ENCODE measurements at regions not wholly inside any gene's neighbourhood (a gene's known extent, or its start where the extent isn't known, plus 50 kb on each side); places are given as distances from the start of the nearest gene placed in this dataset.
"Not testable (repeated sequence)": the region's sequence is repeated elsewhere in the genome, so short reads cannot be mapped to it uniquely, and the experiment has no call there.

DNA sequence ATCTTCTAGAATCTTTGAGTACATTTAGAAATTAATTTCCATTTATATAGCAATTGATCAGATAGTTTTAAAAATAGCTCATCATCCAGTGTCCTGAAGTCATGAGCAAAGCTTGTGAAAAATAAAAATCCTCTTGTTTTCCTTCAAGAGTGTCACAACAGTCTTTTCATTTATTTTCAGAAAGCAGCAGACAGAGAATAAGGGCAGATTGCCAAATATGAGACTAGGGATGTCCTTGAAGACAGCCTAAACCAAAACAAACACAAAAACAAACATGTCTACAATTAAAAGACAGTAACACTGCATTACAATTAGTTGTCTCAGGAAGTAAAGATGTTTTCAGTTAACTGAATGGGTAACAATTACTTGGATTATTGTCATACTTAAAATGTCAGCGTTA, 682.8 kb downstream of the TFAP2A start:
- DNase-seq (ENCODE audit: low read depth, low spot score) (no peak), FAIRE-seq (no peak)
- no peaks in the 10 kb centered on the region for H3K9me1 ChIP-seq (replicated peaks; ENCODE audit: control insufficient read depth, extremely low read depth, insufficient read depth, low read length)
- ChIA-PET POLR2A (no interaction called here), CTCF (no interaction called here)
- no peaks in the 10 kb centered on the region for H4K20me1 ChIP-seq (replicated peaks; ENCODE audit: control insufficient read depth, extremely low read depth, insufficient read depth, low read length)
- H2AFZ ChIP-seq (ENCODE audit: low read depth, low read length) = no peak overlapping the region
- no peak overlapping the region for H3K4me2 ChIP-seq (ENCODE audit: insufficient read depth, low read length)
- dilution Hi-C loops (cut with MboI; ENCODE audit: extremely low pct_ligation_motif_present, low sequenced_read_pairs) = no loop called here
- no peaks in the 10 kb centered on the region for H3K27me3 ChIP-seq (ENCODE audit: control insufficient read depth in 2 of 2, insufficient read depth in 2 of 2, low read length in 2 of 2)
- no peak overlapping the region for H3K9ac ChIP-seq (replicated peaks; ENCODE audit: extremely low read depth, insufficient read depth, low read length)
- no TSS peak for BruUV-seq (replicated peaks)
- no peak overlapping the region for H3K27ac ChIP-seq (ENCODE audit: insufficient read depth, low read depth, low read length)
- no peak overlapping the region for H3K4me3 ChIP-seq (replicated peaks in 1 of 3; ENCODE audit: insufficient read depth in 1 of 3, low read depth in 1 of 3, low read length in 3 of 3)
- intact Hi-C loops (cut with micrococcal nuclease) = no loop called here
- H3K79me2 ChIP-seq (ENCODE audit: control insufficient read depth, insufficient read depth, low read length) = no peaks in the 10 kb centered on the region
- H3K4me1 ChIP-seq (ENCODE audit: control insufficient read depth, extremely low read depth, insufficient read depth, low read length) = no peaks in the 10 kb centered on the region
- no peak for TF ChIP-seq POLR2AphosphoS5 (IDR thresholded peaks at IDR 0.05; ENCODE audit: insufficient read depth, low read depth, low read length)
- TF ChIP-seq, protein P1, sequence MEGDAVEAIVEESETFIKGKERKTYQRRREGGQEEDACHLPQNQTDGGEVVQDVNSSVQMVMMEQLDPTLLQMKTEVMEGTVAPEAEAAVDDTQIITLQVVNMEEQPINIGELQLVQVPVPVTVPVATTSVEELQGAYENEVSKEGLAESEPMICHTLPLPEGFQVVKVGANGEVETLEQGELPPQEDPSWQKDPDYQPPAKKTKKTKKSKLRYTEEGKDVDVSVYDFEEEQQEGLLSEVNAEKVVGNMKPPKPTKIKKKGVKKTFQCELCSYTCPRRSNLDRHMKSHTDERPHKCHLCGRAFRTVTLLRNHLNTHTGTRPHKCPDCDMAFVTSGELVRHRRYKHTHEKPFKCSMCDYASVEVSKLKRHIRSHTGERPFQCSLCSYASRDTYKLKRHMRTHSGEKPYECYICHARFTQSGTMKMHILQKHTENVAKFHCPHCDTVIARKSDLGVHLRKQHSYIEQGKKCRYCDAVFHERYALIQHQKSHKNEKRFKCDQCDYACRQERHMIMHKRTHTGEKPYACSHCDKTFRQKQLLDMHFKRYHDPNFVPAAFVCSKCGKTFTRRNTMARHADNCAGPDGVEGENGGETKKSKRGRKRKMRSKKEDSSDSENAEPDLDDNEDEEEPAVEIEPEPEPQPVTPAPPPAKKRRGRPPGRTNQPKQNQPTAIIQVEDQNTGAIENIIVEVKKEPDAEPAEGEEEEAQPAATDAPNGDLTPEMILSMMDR (IDR thresholded peaks at IDR 0.05; ENCODE audit: extremely low read depth in 1 of 2, insufficient read depth in 1 of 2, low read depth in 1 of 2, low read length in 2 of 2) = no peak
- no peak for TF ChIP-seq EZH2 (IDR thresholded peaks at IDR 0.05; ENCODE audit: borderline replicate concordance, low read depth, low read length, severe bottlenecking)
- TF ChIP-seq JUN (IDR thresholded peaks at IDR 0.05; ENCODE audit: borderline replicate concordance, insufficient read depth, insufficient read length, low read depth) = no peak
- H3K36me3 ChIP-seq (ENCODE audit: control insufficient read depth in 2 of 2, extremely low read depth in 1 of 2, insufficient read depth in 2 of 2, low read length in 2 of 2) = no peaks in the 10 kb centered on the region
- H3K9me3 ChIP-seq (replicated peaks; ENCODE audit: control insufficient read depth, insufficient read depth, low read length) = no peaks in the 10 kb centered on the region

DNA sequence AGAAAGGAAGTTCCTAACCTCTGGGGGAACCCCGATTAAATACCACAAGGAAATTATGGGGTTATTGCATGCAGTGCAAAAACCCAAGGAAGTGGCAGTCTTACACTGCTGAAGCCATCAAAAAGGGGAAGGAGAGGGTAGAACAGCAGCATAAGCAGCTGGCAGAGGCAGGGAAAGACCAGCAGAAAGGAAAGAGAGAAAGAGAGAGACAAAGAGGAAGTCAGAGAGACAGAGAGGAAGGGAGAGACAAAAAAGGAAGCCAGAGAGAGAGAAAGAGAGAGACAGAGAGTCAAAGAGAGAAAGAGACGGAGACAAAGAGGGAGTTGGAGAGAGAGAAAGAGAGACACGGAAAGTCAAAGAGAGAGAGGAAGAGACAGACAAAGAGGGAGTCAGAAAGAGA, 689.1 kb downstream of the TFAP2A start:
- H3K9ac ChIP-seq (replicated peaks; ENCODE audit: extremely low read depth, insufficient read depth, low read length); dilution Hi-C loops (cut with MboI; ENCODE audit: extremely low pct_ligation_motif_present, low sequenced_read_pairs); H3K36me3 ChIP-seq (ENCODE audit: control insufficient read depth in 2 of 2, extremely low read depth in 1 of 2, insufficient read depth in 2 of 2, low read length in 2 of 2); BruUV-seq (replicated peaks); H3K9me3 ChIP-seq (replicated peaks; ENCODE audit: control insufficient read depth, insufficient read depth, low read length); H4K20me1 ChIP-seq (replicated peaks; ENCODE audit: control insufficient read depth, extremely low read depth, insufficient read depth, low read length); H3K4me3 ChIP-seq (replicated peaks in 1 of 3; ENCODE audit: insufficient read depth in 1 of 3, low read depth in 1 of 3, low read length in 3 of 3); H3K4me2 ChIP-seq (ENCODE audit: insufficient read depth, low read length); H3K9me1 ChIP-seq (replicated peaks; ENCODE audit: control insufficient read depth, extremely low read depth, insufficient read depth, low read length); H3K27ac ChIP-seq (ENCODE audit: insufficient read depth, low read depth, low read length); H2AFZ ChIP-seq (ENCODE audit: low read depth, low read length); H3K4me1 ChIP-seq (ENCODE audit: control insufficient read depth, extremely low read depth, insufficient read depth, low read length); DNase-seq (ENCODE audit: low read depth, low spot score); H3K27me3 ChIP-seq (ENCODE audit: control insufficient read depth in 2 of 2, insufficient read depth in 2 of 2, low read length in 2 of 2); FAIRE-seq; intact Hi-C loops (cut with micrococcal nuclease); POLR2A ChIA-PET; CTCF ChIA-PET; H3K79me2 ChIP-seq (ENCODE audit: control insufficient read depth, insufficient read depth, low read length): not testable (repeated sequence)
